OCI-LY7 (cell line): ENCODE measurements at regions not wholly inside any gene's neighbourhood (a gene's known extent, or its start where the extent isn't known, plus 50 kb on each side); places are given as distances from the start of the nearest gene placed in this dataset.

Experiments used
- BruUV-seq: library from RNA; stranded (reverse); fragments of 400-500 nt; replicated peaks from 2 replicates; lab custom pipeline; 2021; lab: Mats Ljungman, UMichigan
- CTCF ChIA-PET: fragments of 300-600 bp; sonication (Branson Sonifier 250); formaldehyde crosslinking; loops from one replicate; lab custom pipeline; 2022; ENCODE audit warnings: antibody characterized with exemption; ENCODE audit not compliant: unreplicated experiment; lab: Charles Lee
- POLR2A ChIA-PET: fragments of 300-600 bp; sonication (Branson Sonifier 250); formaldehyde crosslinking; loops from one replicate; lab custom pipeline; 2022; ENCODE audit warnings: antibody characterized with exemption; lab: Charles Lee
- DNase-seq: peaks from one replicate; pipeline ENCODE4 v3.0.0-alpha.2; 2015; ENCODE audit warnings: low spot score
- H2AFZ ChIP-seq: fragments of 200-600 bp; sonication (generic), shearing (Covaris generic); 2 replicates; pipeline ENCODE4 v1.6.1; 2014; ENCODE audit warnings: mild to moderate bottlenecking, antibody characterized with exemption, low read length, moderate library complexity
- H3K27ac ChIP-seq: fragments of 200-600 bp; sonication (generic); 2 replicates; pipeline ENCODE4 v1.5.1; 2014; ENCODE audit warnings: mixed run types, low read depth, mild to moderate bottlenecking, moderate library complexity, low read length, inconsistent platforms; ENCODE audit not compliant: poor library complexity, severe bottlenecking
- H3K36me3 ChIP-seq: fragments of 200-600 bp; sonication (generic); 2 replicates; pipeline ENCODE4 v1.6.1; 2014; ENCODE audit warnings: mild to moderate bottlenecking, antibody characterized with exemption, low read length, moderate library complexity, mixed read lengths; ENCODE audit not compliant: insufficient read depth
- H3K4me1 ChIP-seq: fragments of 200-600 bp; sonication (generic); 2 replicates; pipeline ENCODE4 v1.5.1; 2014; ENCODE audit warnings: mild to moderate bottlenecking, low read length; ENCODE audit not compliant: insufficient read depth, poor library complexity, severe bottlenecking
- H3K4me2 ChIP-seq: fragments of 200-600 bp; sonication (generic); 2 replicates; pipeline ENCODE4 v1.6.1; 2014; ENCODE audit warnings: mild to moderate bottlenecking, low read length
- H3K4me3 ChIP-seq: fragments of 200-600 bp; sonication (generic); 2 replicates; pipeline ENCODE4 v1.5.1; 2014; ENCODE audit warnings: mild to moderate bottlenecking, low read depth, low read length; ENCODE audit not compliant: poor library complexity, severe bottlenecking
- H3K79me2 ChIP-seq: fragments of 200-600 bp; sonication (generic); 2 replicates; pipeline ENCODE4 v1.6.1; 2016; ENCODE audit warnings: low read depth, mild to moderate bottlenecking, low read length, moderate library complexity, mixed read lengths; ENCODE audit not compliant: insufficient read depth
- H3K9me2 ChIP-seq: fragments of 200-600 bp; sonication (generic); 2 replicates; pipeline ENCODE4 v1.6.1; 2016; ENCODE audit warnings: mild to moderate bottlenecking, low read length, mixed read lengths; ENCODE audit not compliant: insufficient read depth
- H3K9me3 ChIP-seq: fragments of 200-600 bp; sonication (generic); 2 replicates; pipeline ENCODE4 v1.6.1; 2014; ENCODE audit warnings: mild to moderate bottlenecking, mixed run types, low read length, mixed read lengths
- H4K20me1 ChIP-seq: fragments of 200-600 bp; sonication (generic); 2 replicates; pipeline ENCODE4 v1.6.1; 2014; ENCODE audit warnings: mild to moderate bottlenecking, antibody characterized with exemption, low read length, moderate library complexity, mixed read lengths; ENCODE audit not compliant: insufficient read depth
- CTCF ChIP-seq: fragments of 200-600 bp; sonication (generic); conservative IDR thresholded peaks from 2 replicates; pipeline ENCODE4 v1.5.1; 2014; ENCODE audit warnings: mild to moderate bottlenecking, antibody characterized with exemption, low read length, moderate library complexity, mixed read lengths
- EZH2phosphoT487 ChIP-seq: fragments of 200-600 bp; sonication (generic); IDR thresholded peaks from 2 replicates; pipeline ENCODE4 v1.6.1; 2018; ENCODE audit warnings: low read depth, borderline replicate concordance, mild to moderate bottlenecking, mixed run types, antibody characterized with exemption, low read length, moderate library complexity, mixed read lengths
- intact Hi-C: fragments of 100-400 bp; cut with micrococcal nuclease; formaldehyde crosslinking; loops from one replicate; pipeline ENCODE4 v1.10.0; 2022; ENCODE audit not compliant: unreplicated experiment

DNA sequence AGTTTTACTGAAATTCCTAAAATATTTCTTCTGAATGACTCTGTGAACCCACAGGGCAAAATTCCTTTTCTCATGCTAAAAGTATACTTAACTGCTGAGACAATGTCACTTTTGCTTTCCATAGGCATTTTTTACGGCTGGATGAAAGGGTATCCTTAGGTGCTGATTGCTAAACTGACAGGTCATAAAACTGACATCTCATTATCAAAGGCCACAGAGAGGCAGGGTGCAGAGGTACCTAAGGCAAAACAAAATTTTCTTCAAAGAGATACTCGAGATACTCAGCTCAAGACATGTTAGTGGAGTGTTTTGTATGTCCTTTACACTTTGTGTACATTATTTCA lies 62.0 kb upstream of the WDR75 start:
- no peaks in the 10 kb centered on the region for H3K9me3 ChIP-seq
- no peak overlapping the region for H2AFZ ChIP-seq
- H3K4me2 ChIP-seq: no peak overlapping the region
- H3K36me3 ChIP-seq: no peaks in the 10 kb centered on the region
- TF ChIP-seq EZH2phosphoT487: no peak
- TF ChIP-seq CTCF: no peak
- no peaks in the 10 kb centered on the region for H4K20me1 ChIP-seq
- CTCF ChIA-PET: no interaction called here
- H3K4me1 ChIP-seq: no peaks in the 10 kb centered on the region
- no TSS peak for BruUV-seq
- intact Hi-C loops: no loop called here
- H3K27ac ChIP-seq: no peak overlapping the region
- no peak overlapping the region for H3K4me3 ChIP-seq
- POLR2A ChIA-PET: interaction anchor here (0.7 kb wide), 1 partner anchor 857 kb away, joined by 3 read pairs; no protein-coding TSS in a partner anchor
- no peaks in the 10 kb centered on the region for H3K9me2 ChIP-seq
- no peak for DNase-seq
- no peaks in the 10 kb centered on the region for H3K79me2 ChIP-seq

GRCh38 chr2:189379731-189380261 lies 61.5 kb upstream of the WDR75 start:
- no peak overlapping the region for H3K4me2 ChIP-seq
- H3K79me2 ChIP-seq: no peaks in the 10 kb centered on the region
- POLR2A ChIA-PET: interaction anchor here (1.6 kb wide), 1 partner anchor 11 kb away, joined by 4 read pairs; no protein-coding TSS in a partner anchor
- H3K36me3 ChIP-seq: no peaks in the 10 kb centered on the region
- BruUV-seq: no TSS peak
- H3K4me3 ChIP-seq: no peak overlapping the region
- H3K4me1 ChIP-seq: no peaks in the 10 kb centered on the region
- H4K20me1 ChIP-seq: no peaks in the 10 kb centered on the region
- no peak overlapping the region for H3K27ac ChIP-seq
- intact Hi-C loops: no loop called here
- TF ChIP-seq CTCF (no peak), EZH2phosphoT487 (no peak)
- no peak overlapping the region for H2AFZ ChIP-seq
- H3K9me3 ChIP-seq: no peaks in the 10 kb centered on the region
- no peaks in the 10 kb centered on the region for H3K9me2 ChIP-seq
- CTCF ChIA-PET: no interaction called here
- no peak for DNase-seq

DNA sequence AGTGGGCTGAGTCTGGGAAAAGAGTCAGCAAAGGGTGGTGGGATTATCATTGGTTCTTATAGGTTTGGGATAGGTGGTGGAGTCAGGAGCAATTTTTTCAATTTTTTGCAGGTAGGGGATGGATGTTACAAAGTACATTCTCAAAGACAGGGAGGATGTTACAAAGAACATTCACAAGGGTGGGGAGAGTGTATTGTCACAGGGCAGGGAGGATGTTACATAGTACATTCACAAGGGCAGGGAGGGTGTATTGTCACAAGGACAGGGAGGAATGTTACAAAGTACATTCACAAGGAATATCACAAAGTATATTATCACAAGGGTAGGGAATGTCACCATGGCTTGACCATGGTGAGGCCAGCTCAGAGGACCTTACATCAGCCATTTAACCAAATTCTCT lies 58.6 kb upstream of the WDR75 start:
- H3K9me2 ChIP-seq: no peaks in the 10 kb centered on the region
- no peaks in the 10 kb centered on the region for H3K36me3 ChIP-seq
- DNase-seq: no peak
- no peaks in the 10 kb centered on the region for H3K4me1 ChIP-seq
- H3K4me3 ChIP-seq: no peak overlapping the region
- TF ChIP-seq EZH2phosphoT487 (no peak), CTCF (no peak)
- intact Hi-C loops: no loop called here
- H4K20me1 ChIP-seq: no peaks in the 10 kb centered on the region
- CTCF ChIA-PET: no interaction called here
- H3K79me2 ChIP-seq: no peaks in the 10 kb centered on the region
- no TSS peak for BruUV-seq
- no peak overlapping the region for H3K27ac ChIP-seq
- POLR2A ChIA-PET: no interaction called here
- no peaks in the 10 kb centered on the region for H3K9me3 ChIP-seq
- H2AFZ ChIP-seq: no peak overlapping the region
- no peak overlapping the region for H3K4me2 ChIP-seq
